K562 (cell line): ENCODE measurements at regions not wholly inside any gene's neighbourhood (a gene's known extent, or its start where the extent isn't known, plus 50 kb on each side); places are given as distances from the start of the nearest gene placed in this dataset.

Experiments
- ATAC-seq: fragments of 200-7000 bp; cut with Tn5 transposase; 3 replicates; pipeline ENCODE4 v1.9.1; 2020; ENCODE audit warnings: moderate library complexity
- BruUV-seq: library from RNA; stranded (reverse); fragments of 400-500 nt; replicated peaks from 2 replicates; lab custom pipeline; 2021; lab: Mats Ljungman, UMichigan
- CTCF ChIA-PET: fragments of 300-600 bp; formaldehyde crosslinking; extraction: SDS; loops from one replicate; lab custom pipeline; 2021; ENCODE audit warnings: low intra/inter-chr PET ratio; lab: Yijun Ruan, JAX
- POLR2A ChIA-PET: fragments of 300-600, 350-650 bp; sonication (Branson Sonifier 250); formaldehyde crosslinking; extraction: SDS; loops from one replicate; lab custom pipeline; 2021; ENCODE audit warnings: antibody characterized with exemption, inconsistent platforms; lab: Yijun Ruan, JAX
- DNase-seq, 4 experiments: peaks; one replicate each; pipeline versions ENCODE4 v3.0.0 to v3.0.0-alpha.2; 2011 to 2018; ENCODE audit warnings: low spot score in 3 of 4, mixed read lengths in 3 of 4; ENCODE audit errors: extremely low read depth in 1 of 4
- FAIRE-seq: peaks from 2 replicates; lab custom pipeline; 2011; peaks lifted over from hg19 to GRCh38; lab: Jason Lieb, UNC
- H2AFZ ChIP-seq: 2 replicates; pipeline ENCODE4 v1.6.0; 2011; ENCODE audit warnings: low read depth, low read length, control low read depth, inconsistent platforms
- H3K27ac ChIP-seq: fragments of 200-600 bp; 3 replicates; pipeline ENCODE4 v1.8.0; 2011; ENCODE audit warnings: low read depth, mild to moderate bottlenecking, control low read depth, inconsistent platforms, low read length, moderate library complexity, mixed read lengths; ENCODE audit errors: extremely low read depth
- H3K27me3 ChIP-seq, 2 experiments: fragments of 300-600 bp in 1 of 2; 2 replicates in 1 of 2; 3 replicates in 1 of 2; pipeline versions ENCODE4 v1.6.0 to v1.8.0; 2011; ENCODE audit warnings: inconsistent platforms in 2 of 2, low read length in 2 of 2, mild to moderate bottlenecking in 1 of 2, mixed read lengths in 1 of 2, moderate library complexity in 1 of 2; ENCODE audit not compliant: control insufficient read depth in 2 of 2, insufficient read depth in 2 of 2
- H3K36me3 ChIP-seq: fragments of 300-600 bp; 3 replicates; pipeline ENCODE4 v1.8.0; 2011; ENCODE audit warnings: mild to moderate bottlenecking, low read length, inconsistent platforms; ENCODE audit not compliant: control insufficient read depth, insufficient read depth
- H3K4me1 ChIP-seq, 2 experiments: fragments of 200-600 bp in 1 of 2; replicated peaks in 1 of 2; 2 replicates in 1 of 2; 3 replicates in 1 of 2; pipeline versions ENCODE4 v1.5.1 to v1.8.0; 2011; ENCODE audit warnings: inconsistent platforms in 2 of 2, low read length in 2 of 2, mild to moderate bottlenecking in 1 of 2, mixed read lengths in 1 of 2, moderate library complexity in 1 of 2; ENCODE audit not compliant: control insufficient read depth in 2 of 2, insufficient read depth in 2 of 2
- H3K4me2 ChIP-seq: 2 replicates; pipeline ENCODE4 v1.6.1; 2011; ENCODE audit warnings: low read length, control low read depth, inconsistent platforms, mixed read lengths; ENCODE audit not compliant: insufficient read depth
- H3K4me3 ChIP-seq: fragments of 200-600 bp; sonication (generic), shearing (Covaris generic); 2 replicates; pipeline ENCODE4 v1.5.1; 2016; ENCODE audit warnings: control low read depth, inconsistent platforms
- H3K79me2 ChIP-seq: fragments of 200-600 bp; 3 replicates; pipeline ENCODE4 v1.8.0; 2011; ENCODE audit warnings: low read length, inconsistent platforms; ENCODE audit not compliant: control insufficient read depth, insufficient read depth
- H3K9ac ChIP-seq, 2 experiments: 2 replicates each; pipeline versions ENCODE4 v1.6.0 to v1.6.1; 2011; ENCODE audit warnings: low read depth in 2 of 2, low read length in 2 of 2, control low read depth in 1 of 2, inconsistent platforms in 1 of 2, mild to moderate bottlenecking in 1 of 2, mixed read lengths in 1 of 2; ENCODE audit not compliant: insufficient read depth in 1 of 2
- H3K9me1 ChIP-seq: one replicate; pipeline ENCODE4 v1.6.0; 2011; ENCODE audit warnings: inconsistent platforms, mild to moderate bottlenecking, low read length, moderate library complexity; ENCODE audit not compliant: control insufficient read depth, insufficient read depth
- H3K9me3 ChIP-seq: replicated peaks from 2 replicates; pipeline ENCODE4 v1.5.1; 2011; ENCODE audit warnings: low read depth, low read length, inconsistent platforms; ENCODE audit not compliant: control insufficient read depth, insufficient read depth
- H4K20me1 ChIP-seq: replicated peaks from 2 replicates; pipeline ENCODE4 v1.6.1; 2011; ENCODE audit warnings: low read length, inconsistent platforms, mixed read lengths; ENCODE audit not compliant: control insufficient read depth, insufficient read depth
- FOXP4 ChIP-seq: sonication (generic); formaldehyde crosslinking; IDR thresholded peaks from 2 replicates; pipeline ENCODE4 v1.8.0; 2022; ENCODE audit warnings: mild to moderate bottlenecking, missing genetic modification reagents, borderline replicate concordance
- HDAC8 ChIP-seq: fragments of 450-650 bp; IDR thresholded peaks from 2 replicates; pipeline ENCODE4 v1.6.1; 2016; ENCODE audit warnings: mild to moderate bottlenecking, missing genetic modification characterization, moderate library complexity, missing compliant biosample characterization
- MLX ChIP-seq, 2 experiments: fragments of 450-650 bp in 1 of 2; sonication (generic) in 1 of 2; formaldehyde crosslinking; conservative IDR thresholded peaks; 2 replicates each; pipeline versions ENCODE4 v1.4.0 to v1.8.1; 2020 to 2022; ENCODE audit warnings: mild to moderate bottlenecking in 1 of 2, missing genetic modification reagents in 1 of 2
- NCOR1 ChIP-seq: fragments of 450-650 bp; IDR thresholded peaks from 2 replicates; pipeline ENCODE4 v1.6.1; 2016; ENCODE audit warnings: mild to moderate bottlenecking, moderate library complexity
- SIN3B ChIP-seq: fragments of 450-650 bp; IDR thresholded peaks from 2 replicates; pipeline ENCODE4 v1.6.1; 2017; ENCODE audit warnings: low read depth, mild to moderate bottlenecking, moderate library complexity
- TBP ChIP-seq: optimal IDR thresholded peaks from 2 replicates; pipeline ENCODE3; 2011; ENCODE audit warnings: low read depth, low read length, improper control_type of control experiment
- THAP12 ChIP-seq: fragments of 250-450 bp; sonication (Bioruptor Pico); IDR thresholded peaks from 2 replicates; pipeline ENCODE4 v1.9.0; 2021; ENCODE audit warnings: mild to moderate bottlenecking, inconsistent platforms
- ZNF354B ChIP-seq: fragments of 250-450 bp; sonication (Bioruptor Pico); IDR thresholded peaks from 2 replicates; pipeline ENCODE4 v1.4.0; 2020
- ZNF644 ChIP-seq: fragments of 200-800 bp; sonication (Bioruptor generic); IDR thresholded peaks from 2 replicates; pipeline ENCODE4 v1.6.1; 2016; ENCODE audit warnings: low read depth, missing genetic modification characterization, missing compliant biosample characterization
- WGBS: fragments of 100-300 bp; shearing (Covaris generic); methylation state at CpG from one replicate; pipeline ENCODE4 v1.1.6; 2016; ENCODE audit warnings: low coverage, mixed read lengths; ENCODE audit not compliant: insufficient coverage; ENCODE audit errors: missing lambda C conversion rate; 5-methylcytosine and 5-hydroxymethylcytosine counted together
- in situ Hi-C: fragments of 300-500 bp; cut with MboI; formaldehyde crosslinking; loops from 4 replicates; pipeline ENCODE4 v1.15.0; 2018; ENCODE audit warnings: inconsistent platforms, mixed read lengths
- intact Hi-C: fragments of 100-400 bp; cut with micrococcal nuclease; formaldehyde crosslinking; loops from 2 replicates; pipeline ENCODE4 v1.14.2; 2022

- H3K27ac ChIP-seq, result no peak overlapping the region
- in situ Hi-C loops (no loop called here), intact Hi-C loops (no loop called here)
- H3K36me3 ChIP-seq, result no peaks in the 10 kb centered on the region
- ATAC-seq (no peak), DNase-seq (no peak), FAIRE-seq (no peak)
- no TSS peak for BruUV-seq
- H3K4me1 ChIP-seq, result no peaks in the 10 kb centered on the region
- CTCF ChIA-PET, result no interaction called here
- H3K4me3 ChIP-seq, result no peak overlapping the region
- no peaks in the 10 kb centered on the region for H3K79me2 ChIP-seq
- H3K4me2 ChIP-seq, result no peak overlapping the region
- POLR2A ChIA-PET, result no interaction called here
- no peak overlapping the region for H2AFZ ChIP-seq
- no peaks in the 10 kb centered on the region for H4K20me1 ChIP-seq
- no peaks in the 10 kb centered on the region for H3K27me3 ChIP-seq
- H3K9me3 ChIP-seq, result no peaks in the 10 kb centered on the region
- H3K9me1 ChIP-seq, result no peaks in the 10 kb centered on the region
- no peak for TF ChIP-seq ZNF644 (tag)
- TF ChIP-seq ZNF354B, result no peak
- no peak for TF ChIP-seq NCOR1
- no peak for TF ChIP-seq THAP12
- TF ChIP-seq MLX (CRISPR knock-in tag; conservative IDR thresholded peaks at IDR 0.05), result no peak
- no peak for TF ChIP-seq TBP
- TF ChIP-seq SIN3B, result no peak
- TF ChIP-seq FOXP4 (CRISPR knock-in tag), result no peak
- no peak for TF ChIP-seq HDAC8 (tag)
- WGBS, result 0% methylated on average over 1 of the region's 1 CpG
- no peak overlapping the region for H3K9ac ChIP-seq
Measured at GRCh38 chr3:181879926-181880325, 168.2 kb downstream of the SOX2 start.
